Breast epithelium (tissue), 3 donors: ENCODE measurements at regions not wholly inside any gene's neighbourhood (a gene's known extent, or its start where the extent isn't known, plus 50 kb on each side); places are given as distances from the start of the nearest gene placed in this dataset.
"Not testable (repeated sequence)": the region's sequence is repeated elsewhere in the genome, so short reads cannot be mapped to it uniquely, and the experiment has no call there.

Experiments used
- CTCF ChIP-seq, 3 donors: fragments of 450-650 bp; IDR thresholded peaks; one replicate each; pipeline ENCODE4 v1.5.1; 2016 to 2017; ENCODE audit warnings: antibody characterized with exemption in 3 of 3, mild to moderate bottlenecking in 3 of 3, moderate library complexity in 3 of 3
- POLR2A ChIP-seq: fragments of 450-650 bp; IDR thresholded peaks from one replicate; pipeline ENCODE4 v1.6.1; 2016; ENCODE audit warnings: antibody characterized with exemption, mild to moderate bottlenecking, moderate library complexity
- POLR2AphosphoS5 ChIP-seq, 3 donors: sonication (generic); formaldehyde crosslinking; IDR thresholded peaks; one replicate each; pipeline ENCODE4 v1.6.1; 2017; ENCODE audit warnings: antibody characterized with exemption in 3 of 3

GRCh38 chr21:6049930-6050329 is 4471.5 kb upstream of the TPTE start:
- TF ChIP-seq CTCF (IDR thresholded peaks at IDR 0.05); POLR2A; POLR2AphosphoS5 (IDR thresholded peaks at IDR 0.05): not testable (repeated sequence)
